H9 (cell line): ENCODE measurements at regions not wholly inside any gene's neighbourhood (a gene's known extent, or its start where the extent isn't known, plus 50 kb on each side); places are given as distances from the start of the nearest gene placed in this dataset.

Experiments
- DNase-seq: peaks from one replicate; pipeline ENCODE4 v3.0.0-alpha.2; 2017
- H2AFZ ChIP-seq: one replicate; pipeline ENCODE4 v1.6.1; 2013; ENCODE audit warnings: mild to moderate bottlenecking, low read length, control low read depth, moderate library complexity
- H2AK5ac ChIP-seq: 2 replicates; pipeline ENCODE4 v1.6.1; 2013; ENCODE audit warnings: low read length, control low read depth, mixed read lengths; ENCODE audit not compliant: insufficient read length
- H2BK120ac ChIP-seq: one replicate; pipeline ENCODE4 v1.6.1; 2013; ENCODE audit warnings: low read depth, mild to moderate bottlenecking, low read length, control low read depth, inconsistent platforms; ENCODE audit not compliant: poor library complexity, severe bottlenecking
- H2BK12ac ChIP-seq: 2 replicates; pipeline ENCODE4 v1.6.1; 2013; ENCODE audit warnings: low read length, control low read depth, mixed read lengths, low read depth; ENCODE audit not compliant: insufficient read length
- H2BK15ac ChIP-seq: 2 replicates; pipeline ENCODE4 v1.6.1; 2013; ENCODE audit warnings: low read depth, low read length, control low read depth
- H2BK20ac ChIP-seq: one replicate; pipeline ENCODE4 v1.6.1; 2013; ENCODE audit warnings: low read depth, mild to moderate bottlenecking, low read length, control low read depth, inconsistent platforms; ENCODE audit not compliant: poor library complexity, severe bottlenecking
- H2BK5ac ChIP-seq: 2 replicates; pipeline ENCODE4 v1.6.1; 2013; ENCODE audit warnings: low read length, control low read depth, mixed read lengths; ENCODE audit not compliant: insufficient read length
- H3K14ac ChIP-seq: 2 replicates; pipeline ENCODE4 v1.6.1; 2013; ENCODE audit warnings: low read length, control low read depth; ENCODE audit not compliant: insufficient read depth
- H3K18ac ChIP-seq: 2 replicates; pipeline ENCODE4 v1.6.1; 2013; ENCODE audit warnings: low read depth, mild to moderate bottlenecking, mixed read lengths, low read length, control low read depth; ENCODE audit not compliant: insufficient read length
- H3K23ac ChIP-seq: 2 replicates; pipeline ENCODE4 v1.6.1; 2013; ENCODE audit warnings: low read length, control low read depth, mixed read lengths, low read depth; ENCODE audit not compliant: insufficient read length
- H3K23me2 ChIP-seq: 2 replicates; pipeline ENCODE4 v1.6.1; 2013; ENCODE audit warnings: low read depth, mild to moderate bottlenecking, mixed read lengths, low read length, control low read depth; ENCODE audit not compliant: insufficient read length, poor library complexity, severe bottlenecking
- H3K27ac ChIP-seq: 2 replicates; pipeline ENCODE4 v1.5.1; 2013; ENCODE audit warnings: low read length, control low read depth, mixed read lengths, low read depth; ENCODE audit not compliant: insufficient read length
- H3K27me3 ChIP-seq: 2 replicates; pipeline ENCODE4 v1.6.1; 2013; ENCODE audit warnings: low read length, control low read depth, inconsistent platforms; ENCODE audit not compliant: insufficient read depth
- H3K4ac ChIP-seq: 2 replicates; pipeline ENCODE4 v1.6.1; 2013; ENCODE audit warnings: low read depth, mild to moderate bottlenecking, control low read depth, inconsistent platforms, low read length, moderate library complexity
- H3K4me1 ChIP-seq: 2 replicates; pipeline ENCODE4 v1.6.1; 2013; ENCODE audit warnings: low read length, control low read depth, inconsistent platforms; ENCODE audit not compliant: insufficient read depth
- H3K4me2 ChIP-seq: 2 replicates; pipeline ENCODE4 v1.6.1; 2013; ENCODE audit warnings: low read length, control low read depth, mixed read lengths; ENCODE audit not compliant: insufficient read length, insufficient read depth
- H3K56ac ChIP-seq: 2 replicates; pipeline ENCODE4 v1.6.1; 2013; ENCODE audit warnings: low read depth, mild to moderate bottlenecking, mixed read lengths, low read length, control low read depth; ENCODE audit not compliant: insufficient read length
- H3K79me1 ChIP-seq: 2 replicates; pipeline ENCODE4 v1.6.1; 2013; ENCODE audit warnings: low read depth, mild to moderate bottlenecking, moderate library complexity, low read length, control low read depth, inconsistent platforms; ENCODE audit not compliant: insufficient read depth, poor library complexity, severe bottlenecking
- H3K79me2 ChIP-seq: 2 replicates; pipeline ENCODE4 v1.6.1; 2013; ENCODE audit warnings: low read length, control low read depth, inconsistent platforms; ENCODE audit not compliant: insufficient read depth
- H3K9ac ChIP-seq: 2 replicates; pipeline ENCODE4 v1.6.1; 2013; ENCODE audit warnings: low read length, control low read depth, mixed read lengths; ENCODE audit not compliant: insufficient read length; ENCODE audit errors: extremely low read depth
- H3K9me3 ChIP-seq: one replicate; pipeline ENCODE4 v1.6.1; 2013; ENCODE audit warnings: low read depth, low read length, inconsistent platforms; ENCODE audit not compliant: control insufficient read depth
- H3T11ph ChIP-seq: one replicate; pipeline ENCODE4 v1.6.1; 2013; ENCODE audit warnings: mild to moderate bottlenecking, low read length, control low read depth, inconsistent platforms
- H4K20me1 ChIP-seq: one replicate; pipeline ENCODE4 v1.6.1; 2013; ENCODE audit not compliant: control insufficient read depth, insufficient read length, insufficient read depth
- H4K5ac ChIP-seq: 2 replicates; pipeline ENCODE4 v1.6.1; 2013; ENCODE audit warnings: low read depth, mild to moderate bottlenecking, mixed read lengths, low read length, control low read depth; ENCODE audit not compliant: insufficient read length
- H4K8ac ChIP-seq: replicated peaks from 2 replicates; pipeline ENCODE4 v1.6.1; 2013; ENCODE audit warnings: low read length, control low read depth, mixed read lengths, low read depth; ENCODE audit not compliant: insufficient read length
- H4K91ac ChIP-seq: 2 replicates; pipeline ENCODE4 v1.6.1; 2013; ENCODE audit warnings: low read depth, mild to moderate bottlenecking, moderate library complexity, mixed read lengths, low read length, control low read depth; ENCODE audit not compliant: insufficient read length
- H3K27ac Mint-ChIP-seq, 3 experiments: 2 replicates in 2 of 3; 3 replicates in 1 of 3; pipeline ENCODE4 v1.8.0; 2020 to 2021; ENCODE audit warnings: mixed read lengths in 3 of 3, mild to moderate bottlenecking in 1 of 3, moderate library complexity in 1 of 3
- H3K27me3 Mint-ChIP-seq: 2 replicates; pipeline ENCODE4 v1.8.0; 2021; ENCODE audit warnings: low read depth, mild to moderate bottlenecking, moderate library complexity, mixed read lengths
- H3K36me3 Mint-ChIP-seq, 3 experiments: 2 replicates in 2 of 3; 3 replicates in 1 of 3; pipeline ENCODE4 v1.8.0; 2020 to 2021; ENCODE audit warnings: low read depth in 3 of 3, mixed read lengths in 3 of 3; ENCODE audit not compliant: insufficient read depth in 1 of 3
- H3K4me1 Mint-ChIP-seq, 2 experiments: 2 replicates each; pipeline ENCODE4 v1.8.0; 2020; ENCODE audit warnings: mixed read lengths in 2 of 2
- H3K4me3 Mint-ChIP-seq, 2 experiments: 2 replicates in 1 of 2; 3 replicates in 1 of 2; pipeline ENCODE4 v1.8.0; 2020 to 2021; ENCODE audit warnings: mild to moderate bottlenecking in 2 of 2, mixed read lengths in 2 of 2, moderate library complexity in 1 of 2
- H3K9me3 Mint-ChIP-seq, 2 experiments: 2 replicates in 1 of 2; 3 replicates in 1 of 2; pipeline ENCODE4 v1.8.0; 2020; ENCODE audit warnings: mild to moderate bottlenecking in 2 of 2, mixed read lengths in 2 of 2, moderate library complexity in 1 of 2
- CTCF ChIP-seq: fragments of 200-600 bp; sonication (generic); conservative IDR thresholded peaks from 3 replicates; pipeline ENCODE4 v1.8.0; 2021; ENCODE audit warnings: antibody characterized with exemption, mild to moderate bottlenecking
- WGBS: extraction: QIAGEN DNeasy Blood & Tissue Kit; methylation state at CpG from one replicate; pipeline ENCODE4 v1.1.7; 2013; ENCODE audit warnings: missing lambda C conversion rate, low lambda C conversion rate, mixed read lengths; ENCODE audit not compliant: insufficient read length; ENCODE audit errors: extremely low coverage; 5-methylcytosine and 5-hydroxymethylcytosine counted together

- H2BK12ac ChIP-seq, result no peak overlapping the region
- H2BK20ac ChIP-seq, result no peak overlapping the region
- H3K27me3 Mint-ChIP-seq, result peaks cover 6% of the 10 kb centered on the region
- no peaks in the 10 kb centered on the region for H3K9me3 ChIP-seq
- no peak overlapping the region for H3T11ph ChIP-seq
- no peaks in the 10 kb centered on the region for H3K36me3 Mint-ChIP-seq
- no peak overlapping the region for H3K14ac ChIP-seq
- H3K27me3 ChIP-seq, result no peaks in the 10 kb centered on the region
- H2AK5ac ChIP-seq, result no peak overlapping the region
- H3K4ac ChIP-seq, result no peak overlapping the region
- no peak overlapping the region for H3K27ac ChIP-seq
- peak overlapping the region in 1 of 3 experiments; percentile 4; a peak in 1 of 7 replicates for H3K27ac Mint-ChIP-seq
- no peaks in the 10 kb centered on the region for H4K20me1 ChIP-seq
- no peak overlapping the region for H3K56ac ChIP-seq
- no peaks in the 10 kb centered on the region for H3K4me1 ChIP-seq
- H3K79me2 ChIP-seq, result no peaks in the 10 kb centered on the region
- H2AFZ ChIP-seq, result no peak overlapping the region
- peaks cover 16 to 27% of the 10 kb centered on the region in 2 experiments for H3K4me1 Mint-ChIP-seq
- no peak overlapping the region for H3K18ac ChIP-seq
- no CpG with 5 or more reads among the region's 20 CpGs for WGBS
- H3K9me3 Mint-ChIP-seq, result no peaks in the 10 kb centered on the region
- H4K8ac ChIP-seq, result no peak overlapping the region
- no peak overlapping the region for H2BK120ac ChIP-seq
- no peak overlapping the region for H4K5ac ChIP-seq
- H3K23me2 ChIP-seq, result no peaks in the 10 kb centered on the region
- no peak overlapping the region for H4K91ac ChIP-seq
- H3K79me1 ChIP-seq, result no peaks in the 10 kb centered on the region
- no peak overlapping the region for H2BK15ac ChIP-seq
- H3K23ac ChIP-seq, result no peak overlapping the region
- DNase-seq, result peak; percentile 23
- TF ChIP-seq CTCF, result no peak
- H3K4me3 Mint-ChIP-seq, result no peak overlapping the region
- no peak overlapping the region for H2BK5ac ChIP-seq
- H3K9ac ChIP-seq, result no peak overlapping the region
- no peak overlapping the region for H3K4me2 ChIP-seq
Measured at GRCh38 chr15:31273258-31273941, 53.2 kb upstream of the KLF13 start.
